Testis (tissue), 2 donors: ENCODE measurements at regions not wholly inside any gene's neighbourhood (a gene's known extent, or its start where the extent isn't known, plus 50 kb on each side); places are given as distances from the start of the nearest gene placed in this dataset.
"Not testable (repeated sequence)": the region's sequence is repeated elsewhere in the genome, so short reads cannot be mapped to it uniquely, and the experiment has no call there.

Experiments used
- DNase-seq: peaks from one replicate; pipeline ENCODE4 v3.0.0-alpha.2; 2019
- H3K27ac ChIP-seq, 2 donors: fragments of 200-600 bp; sonication (generic); one replicate each; pipeline ENCODE4 v1.5.1; 2019
- H3K27me3 ChIP-seq: fragments of 200-600 bp; sonication (generic); one replicate; pipeline ENCODE4 v1.5.1; 2019
- H3K36me3 ChIP-seq: fragments of 200-600 bp; sonication (generic); one replicate; pipeline ENCODE4 v1.5.1; 2017; ENCODE audit warnings: low read depth; ENCODE audit errors: missing control alignments
- H3K4me1 ChIP-seq: fragments of 200-600 bp; sonication (generic); one replicate; pipeline ENCODE4 v1.5.1; 2019
- H3K4me3 ChIP-seq, 2 donors: fragments of 200-600 bp; sonication (generic); one replicate each; pipeline ENCODE4 v1.5.1; 2017 to 2019
- H3K9me3 ChIP-seq: fragments of 200-600 bp; sonication (generic); one replicate; pipeline ENCODE4 v1.5.1; 2017
- CTCF ChIP-seq, 3 experiments: fragments of 450-650 bp in 2 of 3; fragments of 200-600 bp in 1 of 3; sonication (generic) in 1 of 3; IDR thresholded peaks; one replicate each; pipeline ENCODE4 v1.5.1; 2016 to 2019; ENCODE audit warnings: antibody characterized with exemption in 3 of 3, mild to moderate bottlenecking in 2 of 3, moderate library complexity in 1 of 3
- POLR2A ChIP-seq: fragments of 450-650 bp; IDR thresholded peaks from one replicate; pipeline ENCODE4 v1.6.1; 2017; ENCODE audit warnings: antibody characterized with exemption, mild to moderate bottlenecking, moderate library complexity
- WGBS, 2 donors: methylation state at CpG; one replicate each; pipeline ENCODE4 v1.1.5; 2018; 5-methylcytosine and 5-hydroxymethylcytosine counted together
- intact Hi-C: fragments of 100-400 bp; cut with DNase I; formaldehyde crosslinking; loops from one replicate; pipeline ENCODE4 v1.15.1; 2023; ENCODE audit warnings: low total_unique reads

GRCh38 chr6:122872311-122872710 is 83.3 kb downstream of the SMPDL3A start:
- TF ChIP-seq POLR2A: no peak
- TF ChIP-seq CTCF (IDR thresholded peaks at IDR 0.05): no peak
- Histone ChIP-seq H3K4me3 (no peak overlapping the region), H3K27ac (no peak overlapping the region), H3K9me3 (no peaks in the 10 kb centered on the region), H3K36me3 (no peaks in the 10 kb centered on the region), H3K27me3 (no peaks in the 10 kb centered on the region), H3K4me1 (no peaks in the 10 kb centered on the region)
- no peak for DNase-seq
- intact Hi-C loops: no loop called here
- 84 to 89% methylated on average over 4 of the region's 4 CpGs for WGBS, 2 donors

GRCh38 chr6:122877302-122877701 is 88.2 kb downstream of the SMPDL3A start:
- Histone ChIP-seq H3K4me1 (no peaks in the 10 kb centered on the region), H3K27ac (no peak overlapping the region), H3K27me3 (no peaks in the 10 kb centered on the region), H3K36me3 (no peaks in the 10 kb centered on the region), H3K9me3 (no peaks in the 10 kb centered on the region), H3K4me3 (peak overlapping the region in 1 of 2 donors; percentile 7)
- 70 to 86% methylated on average over 3 of the region's 3 CpGs for WGBS, 2 donors
- intact Hi-C loops: no loop called here
- TF ChIP-seq POLR2A (no peak), CTCF (IDR thresholded peaks at IDR 0.05) (no peak)
- no peak for DNase-seq

- Histone ChIP-seq H3K27me3 (no peaks in the 10 kb centered on the region), H3K27ac (no peak overlapping the region), H3K4me3 (no peak overlapping the region), H3K36me3 (no peaks in the 10 kb centered on the region), H3K4me1 (no peaks in the 10 kb centered on the region), H3K9me3 (no peaks in the 10 kb centered on the region)
- 43 to 48% methylated on average over 1 of the region's 1 CpG for WGBS, 2 donors
- no peak for TF ChIP-seq CTCF (IDR thresholded peaks at IDR 0.05)
- no peak for TF ChIP-seq POLR2A
- DNase-seq: no peak
- intact Hi-C loops: no loop called here
These were observed 89.7 kb downstream of the SMPDL3A start for GRCh38 chr6:122878796-122879195.

GRCh38 chr6:122886481-122886880 is 97.4 kb downstream of the SMPDL3A start:
- Histone ChIP-seq H3K4me3 (no peak overlapping the region), H3K27me3 (no peaks in the 10 kb centered on the region), H3K27ac (no peak overlapping the region), H3K9me3 (no peaks in the 10 kb centered on the region), H3K4me1 (no peaks in the 10 kb centered on the region), H3K36me3 (no peaks in the 10 kb centered on the region)
- 74% methylated on average over 4 of the region's 4 CpGs for WGBS, 2 donors
- TF ChIP-seq CTCF (IDR thresholded peaks at IDR 0.05): no peak
- no peak for TF ChIP-seq POLR2A
- intact Hi-C loops: no loop called here
- no peak for DNase-seq

GRCh38 chr6:122887941-122888340 is 98.9 kb downstream of the SMPDL3A start:
- H3K36me3 ChIP-seq: no peaks in the 10 kb centered on the region
- H3K4me1 ChIP-seq: no peaks in the 10 kb centered on the region
- H3K27ac ChIP-seq: no peak overlapping the region
- no peak for TF ChIP-seq CTCF (IDR thresholded peaks at IDR 0.05)
- no peak for TF ChIP-seq POLR2A
- intact Hi-C loops: no loop called here
- DNase-seq: no peak
- no peaks in the 10 kb centered on the region for H3K27me3 ChIP-seq
- no peak overlapping the region for H3K4me3 ChIP-seq
- H3K9me3 ChIP-seq: no peaks in the 10 kb centered on the region

GRCh38 chr6:122888680-122889079 is 99.6 kb downstream of the SMPDL3A start:
- H3K27ac ChIP-seq, H3K4me1 ChIP-seq, DNase-seq, H3K9me3 ChIP-seq, intact Hi-C loops, H3K36me3 ChIP-seq, H3K4me3 ChIP-seq, H3K27me3 ChIP-seq: not testable (repeated sequence)
- WGBS, 2 donors: 95 to 100% methylated on average over 1 of the region's 1 CpG
